ENCODE measurements at regions not wholly inside any gene's neighbourhood (a gene's known extent, or its start where the extent isn't known, plus 50 kb on each side); places are given as distances from the start of the nearest gene placed in this dataset.
"Not testable (repeated sequence)": the region's sequence is repeated elsewhere in the genome, so short reads cannot be mapped to it uniquely, and the experiment has no call there.

- peaks cover 22% of the 10 kb centered on the region for H3K27me3 Mint-ChIP-seq (ENCODE audit: insufficient read depth, unreplicated experiment)
- ChIA-PET POLR2A (interaction anchor here (0.5 kb wide), 1 partner anchor 813 kb away, joined by 3 read pairs; no protein-coding TSS in a partner anchor), CTCF (no interaction called here)
- intact Hi-C loops (cut with micrococcal nuclease) = no loop called here
- H3K4me1 Mint-ChIP-seq (ENCODE audit: insufficient read depth, unreplicated experiment) = no peaks in the 10 kb centered on the region
- H3K9me3 Mint-ChIP-seq (ENCODE audit: unreplicated experiment) = peaks cover 8% of the 10 kb centered on the region
- H3K36me3 Mint-ChIP-seq (ENCODE audit: insufficient read depth, unreplicated experiment) = no peaks in the 10 kb centered on the region
- DNase-seq (ENCODE audit: unreplicated experiment) = no peak
- no TSS peak for BruUV-seq (replicated peaks)
- no peak overlapping the region for H3K4me3 Mint-ChIP-seq (ENCODE audit: unreplicated experiment)
- no peak overlapping the region for H3K27ac Mint-ChIP-seq (ENCODE audit: low read depth, unreplicated experiment)
- TF ChIP-seq, protein P1, sequence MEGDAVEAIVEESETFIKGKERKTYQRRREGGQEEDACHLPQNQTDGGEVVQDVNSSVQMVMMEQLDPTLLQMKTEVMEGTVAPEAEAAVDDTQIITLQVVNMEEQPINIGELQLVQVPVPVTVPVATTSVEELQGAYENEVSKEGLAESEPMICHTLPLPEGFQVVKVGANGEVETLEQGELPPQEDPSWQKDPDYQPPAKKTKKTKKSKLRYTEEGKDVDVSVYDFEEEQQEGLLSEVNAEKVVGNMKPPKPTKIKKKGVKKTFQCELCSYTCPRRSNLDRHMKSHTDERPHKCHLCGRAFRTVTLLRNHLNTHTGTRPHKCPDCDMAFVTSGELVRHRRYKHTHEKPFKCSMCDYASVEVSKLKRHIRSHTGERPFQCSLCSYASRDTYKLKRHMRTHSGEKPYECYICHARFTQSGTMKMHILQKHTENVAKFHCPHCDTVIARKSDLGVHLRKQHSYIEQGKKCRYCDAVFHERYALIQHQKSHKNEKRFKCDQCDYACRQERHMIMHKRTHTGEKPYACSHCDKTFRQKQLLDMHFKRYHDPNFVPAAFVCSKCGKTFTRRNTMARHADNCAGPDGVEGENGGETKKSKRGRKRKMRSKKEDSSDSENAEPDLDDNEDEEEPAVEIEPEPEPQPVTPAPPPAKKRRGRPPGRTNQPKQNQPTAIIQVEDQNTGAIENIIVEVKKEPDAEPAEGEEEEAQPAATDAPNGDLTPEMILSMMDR (IDR thresholded peaks at IDR 0.05; ENCODE audit: unreplicated experiment) = no peak
Measured at GRCh38 chr14:29410581-29410980, 517.1 kb downstream of the PRKD1 start.

GRCh38 chr14:29414931-29415330 is 512.7 kb downstream of the PRKD1 start:
- CTCF ChIA-PET; H3K4me1 Mint-ChIP-seq (ENCODE audit: insufficient read depth, unreplicated experiment); H3K36me3 Mint-ChIP-seq (ENCODE audit: insufficient read depth, unreplicated experiment); intact Hi-C loops (cut with micrococcal nuclease); H3K9me3 Mint-ChIP-seq (ENCODE audit: unreplicated experiment); H3K27ac Mint-ChIP-seq (ENCODE audit: low read depth, unreplicated experiment); BruUV-seq (replicated peaks); DNase-seq (ENCODE audit: unreplicated experiment); H3K4me3 Mint-ChIP-seq (ENCODE audit: unreplicated experiment); POLR2A ChIA-PET: not testable (repeated sequence)
- H3K27me3 Mint-ChIP-seq (ENCODE audit: insufficient read depth, unreplicated experiment) = peaks cover 50% of the 10 kb centered on the region

- BruUV-seq (replicated peaks) = no TSS peak
- H3K27me3 Mint-ChIP-seq (ENCODE audit: insufficient read depth, unreplicated experiment) = peaks cover 84% of the 10 kb centered on the region
- POLR2A ChIA-PET = no interaction called here
- no peak overlapping the region for H3K27ac Mint-ChIP-seq (ENCODE audit: low read depth, unreplicated experiment)
- H3K4me3 Mint-ChIP-seq (ENCODE audit: unreplicated experiment) = no peak overlapping the region
- no peaks in the 10 kb centered on the region for H3K36me3 Mint-ChIP-seq (ENCODE audit: insufficient read depth, unreplicated experiment)
- no peaks in the 10 kb centered on the region for H3K4me1 Mint-ChIP-seq (ENCODE audit: insufficient read depth, unreplicated experiment)
- intact Hi-C loops (cut with micrococcal nuclease) = no loop called here
- CTCF ChIA-PET = no interaction called here
- no peaks in the 10 kb centered on the region for H3K9me3 Mint-ChIP-seq (ENCODE audit: unreplicated experiment)
- TF ChIP-seq, protein P1 (IDR thresholded peaks at IDR 0.05; ENCODE audit: unreplicated experiment) = no peak
- DNase-seq (ENCODE audit: unreplicated experiment) = no peak
Measured at GRCh38 chr14:29419736-29420135, 507.9 kb downstream of the PRKD1 start.

DNA sequence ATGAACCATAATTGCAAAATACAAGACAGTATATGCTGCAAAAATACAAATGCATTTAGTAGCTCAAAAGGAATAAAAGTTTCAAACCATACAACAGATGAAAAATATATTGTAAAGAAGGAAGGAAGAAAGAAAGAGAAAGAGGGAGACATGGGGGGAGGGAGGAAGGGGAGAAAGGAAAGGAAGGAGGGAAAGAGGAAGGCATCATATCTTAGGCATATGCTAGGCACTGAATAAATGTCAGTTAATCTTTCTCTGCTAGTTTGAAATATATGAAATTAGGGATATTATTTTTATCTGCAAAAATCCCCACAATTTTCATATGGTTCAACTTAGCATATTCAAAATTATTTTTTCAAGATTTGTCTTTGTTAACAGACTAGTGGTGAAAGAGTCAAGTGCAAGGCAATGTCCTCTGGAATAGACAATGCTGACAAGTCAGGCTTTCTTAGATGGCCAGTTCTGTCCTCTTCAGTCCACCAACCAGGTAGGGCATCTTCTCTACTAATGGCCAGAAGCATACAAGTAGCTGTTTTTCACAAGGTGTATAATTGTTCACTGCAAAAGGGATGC is 506.4 kb downstream of the PRKD1 start:
- BruUV-seq (replicated peaks) = no TSS peak
- Mint-ChIP-seq H3K9me3 (ENCODE audit: unreplicated experiment) (no peaks in the 10 kb centered on the region), H3K27ac (ENCODE audit: low read depth, unreplicated experiment) (no peak overlapping the region), H3K27me3 (ENCODE audit: insufficient read depth, unreplicated experiment) (peaks cover 91% of the 10 kb centered on the region), H3K36me3 (ENCODE audit: insufficient read depth, unreplicated experiment) (no peaks in the 10 kb centered on the region), H3K4me3 (ENCODE audit: unreplicated experiment) (no peak overlapping the region), H3K4me1 (ENCODE audit: insufficient read depth, unreplicated experiment) (no peaks in the 10 kb centered on the region)
- ChIA-PET POLR2A (no interaction called here), CTCF (no interaction called here)
- DNase-seq (ENCODE audit: unreplicated experiment) = no peak
- TF ChIP-seq, protein P1 (IDR thresholded peaks at IDR 0.05; ENCODE audit: unreplicated experiment) = no peak
- intact Hi-C loops (cut with micrococcal nuclease) = no loop called here
